ENCODE measurements at regions not wholly inside any gene's neighbourhood (a gene's known extent, or its start where the extent isn't known, plus 50 kb on each side); places are given as distances from the start of the nearest gene placed in this dataset.

DNA sequence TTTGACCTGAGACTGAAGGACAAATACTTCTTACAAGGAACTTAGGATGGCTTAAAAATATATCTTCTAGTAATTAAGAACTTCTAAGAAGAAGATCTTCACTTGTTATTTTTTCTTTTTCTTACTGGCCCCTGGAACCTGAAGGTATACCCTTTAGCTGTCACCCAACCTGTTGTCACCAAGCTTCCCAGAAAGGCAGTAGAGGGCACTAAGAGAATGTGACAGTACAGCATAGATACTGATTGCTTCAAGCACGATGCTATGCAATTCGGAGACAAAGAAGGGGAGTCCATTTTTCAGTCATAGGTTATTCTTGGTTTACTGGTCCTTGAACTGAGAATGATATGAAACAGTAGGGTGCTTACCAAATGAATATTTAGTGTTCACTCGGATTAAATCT lies 208.3 kb upstream of the PCDH9 start:
- Histone ChIP-seq H3K9me3 (no peaks in the 10 kb centered on the region), H3F3A (replicated peaks; ENCODE audit: insufficient read depth) (peaks cover 3% of the 10 kb centered on the region), H3K4me2 (no peak overlapping the region), H3K9me2 (no peaks in the 10 kb centered on the region), H3K36me3 (replicated peaks in 1 of 2; ENCODE audit: control insufficient read depth in 1 of 2, insufficient read depth in 2 of 2, low read length in 1 of 2) (no peaks in the 10 kb centered on the region), H4K20me1 (ENCODE audit: insufficient read depth) (no peaks in the 10 kb centered on the region), H2AFZ (ENCODE audit: low read depth) (no peak overlapping the region), H3K27me3 (ENCODE audit: insufficient read depth) (no peaks in the 10 kb centered on the region), H3K27ac (ENCODE audit: low read depth in 2 of 2, low read length in 1 of 2) (no peak overlapping the region), H3K4me3 (ENCODE audit: low read depth in 2 of 2, low read length in 1 of 2) (no peak overlapping the region), H3K4me1 (ENCODE audit: control insufficient read depth in 1 of 2, insufficient read depth in 2 of 2, low read depth in 1 of 2, low read length in 1 of 2) (no peaks in the 10 kb centered on the region; a peak in 1 of 4 replicates), H3K9ac (no peak overlapping the region), H3K79me2 (ENCODE audit: insufficient read depth) (no peaks in the 10 kb centered on the region)
- peak; percentile 7 for DNase-seq
- TF ChIP-seq RAD21 (IDR thresholded peaks at IDR 0.05; ENCODE audit: low read length): peak; percentile 65
- TF ChIP-seq, protein P1, sequence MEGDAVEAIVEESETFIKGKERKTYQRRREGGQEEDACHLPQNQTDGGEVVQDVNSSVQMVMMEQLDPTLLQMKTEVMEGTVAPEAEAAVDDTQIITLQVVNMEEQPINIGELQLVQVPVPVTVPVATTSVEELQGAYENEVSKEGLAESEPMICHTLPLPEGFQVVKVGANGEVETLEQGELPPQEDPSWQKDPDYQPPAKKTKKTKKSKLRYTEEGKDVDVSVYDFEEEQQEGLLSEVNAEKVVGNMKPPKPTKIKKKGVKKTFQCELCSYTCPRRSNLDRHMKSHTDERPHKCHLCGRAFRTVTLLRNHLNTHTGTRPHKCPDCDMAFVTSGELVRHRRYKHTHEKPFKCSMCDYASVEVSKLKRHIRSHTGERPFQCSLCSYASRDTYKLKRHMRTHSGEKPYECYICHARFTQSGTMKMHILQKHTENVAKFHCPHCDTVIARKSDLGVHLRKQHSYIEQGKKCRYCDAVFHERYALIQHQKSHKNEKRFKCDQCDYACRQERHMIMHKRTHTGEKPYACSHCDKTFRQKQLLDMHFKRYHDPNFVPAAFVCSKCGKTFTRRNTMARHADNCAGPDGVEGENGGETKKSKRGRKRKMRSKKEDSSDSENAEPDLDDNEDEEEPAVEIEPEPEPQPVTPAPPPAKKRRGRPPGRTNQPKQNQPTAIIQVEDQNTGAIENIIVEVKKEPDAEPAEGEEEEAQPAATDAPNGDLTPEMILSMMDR (IDR thresholded peaks at IDR 0.05): peak; percentile 18; the same call in 1 of the 2 replicates
- TF ChIP-seq EP300 (IDR thresholded peaks at IDR 0.05; ENCODE audit: borderline replicate concordance in 1 of 2, low read depth in 1 of 2, low read length in 1 of 2): no peak
- TF ChIP-seq SMC3 (IDR thresholded peaks at IDR 0.05; ENCODE audit: low read depth, low read length): peak; percentile 33; the same call in 1 of the 2 replicates
- CTCF ChIA-PET: interaction anchor here (1.0 kb wide), 1 partner anchor 40 kb away, joined by 3 read pairs; no protein-coding TSS in a partner anchor
- POLR2A ChIA-PET: no interaction called here
- WGBS (ENCODE audit: low lambda C conversion rate): 61% methylated on average over 3 of the region's 3 CpGs

- Histone ChIP-seq H3K9me3 (no peaks in the 10 kb centered on the region), H3K27ac (ENCODE audit: low read depth in 2 of 2, low read length in 1 of 2) (no peak overlapping the region), H2AFZ (ENCODE audit: low read depth) (no peak overlapping the region), H3K9me2 (no peaks in the 10 kb centered on the region), H4K20me1 (ENCODE audit: insufficient read depth) (no peaks in the 10 kb centered on the region), H3K4me1 (ENCODE audit: control insufficient read depth in 1 of 2, insufficient read depth in 2 of 2, low read depth in 1 of 2, low read length in 1 of 2) (no peaks in the 10 kb centered on the region; a peak in 1 of 4 replicates), H3K4me3 (ENCODE audit: low read depth in 2 of 2, low read length in 1 of 2) (no peak overlapping the region), H3K4me2 (no peak overlapping the region), H3K79me2 (ENCODE audit: insufficient read depth) (no peaks in the 10 kb centered on the region), H3K9ac (no peak overlapping the region), H3K36me3 (replicated peaks in 1 of 2; ENCODE audit: control insufficient read depth in 1 of 2, insufficient read depth in 2 of 2, low read length in 1 of 2) (no peaks in the 10 kb centered on the region), H3F3A (replicated peaks; ENCODE audit: insufficient read depth) (peaks cover 3% of the 10 kb centered on the region), H3K27me3 (ENCODE audit: insufficient read depth) (no peaks in the 10 kb centered on the region)
- WGBS (ENCODE audit: low lambda C conversion rate): 52% methylated on average over 5 of the region's 5 CpGs
- TF ChIP-seq TAF1 (IDR thresholded peaks at IDR 0.05; ENCODE audit: borderline replicate concordance, low read depth, low read length) (no peak), FOXM1 (IDR thresholded peaks at IDR 0.05; ENCODE audit: low read depth) (no peak), ELF1 (IDR thresholded peaks at IDR 0.05) (no peak), RFX5 (IDR thresholded peaks at IDR 0.05; ENCODE audit: low read length) (no peak), RXRA (IDR thresholded peaks at IDR 0.05; ENCODE audit: borderline replicate concordance, low read depth) (no peak), SMC3 (IDR thresholded peaks at IDR 0.05; ENCODE audit: low read depth, low read length) (no peak), GATA2 (CRISPR knock-in tag; IDR thresholded peaks at IDR 0.05) (no peak), EP300 (IDR thresholded peaks at IDR 0.05; ENCODE audit: borderline replicate concordance in 1 of 2, low read depth in 1 of 2, low read length in 1 of 2) (no peak), RCOR1 (IDR thresholded peaks at IDR 0.05; ENCODE audit: low read length) (no peak), USF1 (IDR thresholded peaks at IDR 0.05; ENCODE audit: borderline replicate concordance, low read depth) (no peak), NFIC (IDR thresholded peaks at IDR 0.05; ENCODE audit: borderline replicate concordance) (no peak), FOSL2 (IDR thresholded peaks at IDR 0.05; ENCODE audit: borderline replicate concordance, low read depth) (no peak), YY1 (IDR thresholded peaks at IDR 0.05; ENCODE audit: low read depth) (no peak), PBX3 (IDR thresholded peaks at IDR 0.05) (no peak), POLR2AphosphoS5 (IDR thresholded peaks at IDR 0.05; ENCODE audit: low read depth, low read length) (no peak), MXI1 (IDR thresholded peaks at IDR 0.05; ENCODE audit: low read depth, low read length) (no peak)
- TF ChIP-seq, protein P2, sequence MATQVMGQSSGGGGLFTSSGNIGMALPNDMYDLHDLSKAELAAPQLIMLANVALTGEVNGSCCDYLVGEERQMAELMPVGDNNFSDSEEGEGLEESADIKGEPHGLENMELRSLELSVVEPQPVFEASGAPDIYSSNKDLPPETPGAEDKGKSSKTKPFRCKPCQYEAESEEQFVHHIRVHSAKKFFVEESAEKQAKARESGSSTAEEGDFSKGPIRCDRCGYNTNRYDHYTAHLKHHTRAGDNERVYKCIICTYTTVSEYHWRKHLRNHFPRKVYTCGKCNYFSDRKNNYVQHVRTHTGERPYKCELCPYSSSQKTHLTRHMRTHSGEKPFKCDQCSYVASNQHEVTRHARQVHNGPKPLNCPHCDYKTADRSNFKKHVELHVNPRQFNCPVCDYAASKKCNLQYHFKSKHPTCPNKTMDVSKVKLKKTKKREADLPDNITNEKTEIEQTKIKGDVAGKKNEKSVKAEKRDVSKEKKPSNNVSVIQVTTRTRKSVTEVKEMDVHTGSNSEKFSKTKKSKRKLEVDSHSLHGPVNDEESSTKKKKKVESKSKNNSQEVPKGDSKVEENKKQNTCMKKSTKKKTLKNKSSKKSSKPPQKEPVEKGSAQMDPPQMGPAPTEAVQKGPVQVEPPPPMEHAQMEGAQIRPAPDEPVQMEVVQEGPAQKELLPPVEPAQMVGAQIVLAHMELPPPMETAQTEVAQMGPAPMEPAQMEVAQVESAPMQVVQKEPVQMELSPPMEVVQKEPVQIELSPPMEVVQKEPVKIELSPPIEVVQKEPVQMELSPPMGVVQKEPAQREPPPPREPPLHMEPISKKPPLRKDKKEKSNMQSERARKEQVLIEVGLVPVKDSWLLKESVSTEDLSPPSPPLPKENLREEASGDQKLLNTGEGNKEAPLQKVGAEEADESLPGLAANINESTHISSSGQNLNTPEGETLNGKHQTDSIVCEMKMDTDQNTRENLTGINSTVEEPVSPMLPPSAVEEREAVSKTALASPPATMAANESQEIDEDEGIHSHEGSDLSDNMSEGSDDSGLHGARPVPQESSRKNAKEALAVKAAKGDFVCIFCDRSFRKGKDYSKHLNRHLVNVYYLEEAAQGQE (IDR thresholded peaks at IDR 0.05; ENCODE audit: low read depth, low read length): no peak
- TF ChIP-seq, protein P3, sequence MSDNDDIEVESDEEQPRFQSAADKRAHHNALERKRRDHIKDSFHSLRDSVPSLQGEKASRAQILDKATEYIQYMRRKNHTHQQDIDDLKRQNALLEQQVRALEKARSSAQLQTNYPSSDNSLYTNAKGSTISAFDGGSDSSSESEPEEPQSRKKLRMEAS (IDR thresholded peaks at IDR 0.05; ENCODE audit: low read depth): no peak
- ChIA-PET POLR2A (no interaction called here), CTCF (no interaction called here)
- no peak for DNase-seq
Observed at GRCh38 chr13:67437244-67437643, 207.1 kb upstream of the PCDH9 start.

Measured in SK-N-SH (cell line).